Transverse colon (tissue), 4 donors: ENCODE measurements at regions not wholly inside any gene's neighbourhood (a gene's known extent, or its start where the extent isn't known, plus 50 kb on each side); places are given as distances from the start of the nearest gene placed in this dataset.

Source experiments
- DNase-seq: peaks from one replicate; pipeline ENCODE4 v3.0.0-alpha.2; 2019
- H3K27ac ChIP-seq, 4 donors: fragments of 200-600 bp; sonication (generic); 2 replicates each; pipeline ENCODE4 v1.5.1; 2016 to 2018; ENCODE audit warnings: inconsistent platforms in 4 of 4
- H3K27me3 ChIP-seq: fragments of 200-600 bp; sonication (generic); 2 replicates; pipeline ENCODE4 v1.5.1; 2017; ENCODE audit warnings: inconsistent platforms
- H3K36me3 ChIP-seq, 4 donors: fragments of 200-600 bp; sonication (generic); 2 replicates each; pipeline ENCODE4 v1.5.1; 2017 to 2019; ENCODE audit warnings: inconsistent platforms in 4 of 4
- H3K4me1 ChIP-seq, 4 donors: fragments of 200-600 bp; sonication (generic); 2 replicates each; pipeline ENCODE4 v1.5.1; 2017 to 2020; ENCODE audit warnings: inconsistent platforms in 4 of 4
- H3K4me3 ChIP-seq, 4 donors: fragments of 200-600 bp; sonication (generic); 1 replicate in 1 of 4; 2 replicates in 3 of 4; pipeline versions ENCODE4 v1.5.1 to v1.6.1; 2017 to 2019; ENCODE audit warnings: inconsistent platforms in 4 of 4
- H3K9me3 ChIP-seq, 2 donors: fragments of 200-600 bp; sonication (generic); 2 replicates each; pipeline ENCODE4 v1.5.1; 2017 to 2019; ENCODE audit warnings: inconsistent platforms in 2 of 2
- EP300 ChIP-seq: sonication (generic); formaldehyde crosslinking; IDR thresholded peaks from one replicate; pipeline ENCODE4 v1.6.1; 2017; ENCODE audit warnings: antibody characterized with exemption, low read depth
- POLR2A ChIP-seq: fragments of 450-650 bp; IDR thresholded peaks from one replicate; pipeline ENCODE4 v1.6.1; 2016; ENCODE audit warnings: antibody characterized with exemption, mild to moderate bottlenecking, moderate library complexity
- POLR2AphosphoS5 ChIP-seq, 3 donors: sonication (generic); formaldehyde crosslinking; IDR thresholded peaks; one replicate each; pipeline ENCODE4 v1.6.1; 2016; ENCODE audit warnings: antibody characterized with exemption in 3 of 3
- WGBS, 2 donors: methylation state at CpG; one replicate each; pipeline ENCODE4 v1.1.5; 2018; ENCODE audit warnings: low coverage in 1 of 2; 5-methylcytosine and 5-hydroxymethylcytosine counted together
- in situ Hi-C, 4 donors: fragments of 200-750 bp; cut with MboI; loops; one replicate each; pipeline versions ENCODE4 v1.15.0 to v1.15.1; 2017; ENCODE audit warnings: low sequenced_read_pairs in 3 of 4, low pct_ligation_motif_present in 1 of 4, low pct_unique_long_range_greater_than_20kb in 1 of 4
- intact Hi-C: fragments of 100-400 bp; cut with DNase I; formaldehyde crosslinking; loops from one replicate; pipeline ENCODE4 v1.15.1; 2023; ENCODE audit warnings: low total_unique reads
- TF ChIP-seq, protein P1 (sequence below), 5 experiments: fragments of 200-600 bp in 3 of 5; fragments of 450-650 bp in 2 of 5; sonication (generic) in 3 of 5; IDR thresholded peaks; 1 replicate in 2 of 5; 2 replicates in 3 of 5; pipeline ENCODE4 v1.5.1; 2016 to 2017; ENCODE audit warnings: antibody characterized with exemption in 5 of 5, inconsistent platforms in 3 of 5, mild to moderate bottlenecking in 2 of 5, moderate library complexity in 1 of 5

DNA sequence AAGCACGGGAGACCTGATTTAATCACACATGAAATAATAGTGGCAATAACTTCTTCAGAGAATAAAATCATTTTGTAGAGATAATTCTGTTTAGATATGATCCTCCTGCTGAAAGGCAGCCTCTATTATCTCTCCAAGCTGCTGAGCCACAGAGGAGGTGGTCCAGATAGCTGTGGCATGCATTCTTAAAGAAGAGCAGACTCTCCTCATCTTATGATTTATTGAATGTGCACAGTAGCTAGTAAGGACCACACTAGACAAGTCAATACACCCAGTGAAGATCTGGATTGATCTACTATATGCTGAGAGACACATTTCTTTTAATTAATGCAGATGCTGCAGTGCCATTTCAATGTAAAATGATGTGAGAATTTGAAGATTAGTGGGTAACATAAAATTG, 552.9 kb upstream of the ANO3 start:
- DNase-seq: no peak
- H3K9me3 ChIP-seq: no peaks in the 10 kb centered on the region
- H3K36me3 ChIP-seq: no peaks in the 10 kb centered on the region
- H3K4me3 ChIP-seq: no peak overlapping the region
- no peaks in the 10 kb centered on the region for H3K4me1 ChIP-seq
- H3K27me3 ChIP-seq: no peaks in the 10 kb centered on the region
- WGBS, 2 donors: 60 to 70% methylated on average over 1 of the region's 1 CpG
- TF ChIP-seq POLR2A: no peak
- no peak for TF ChIP-seq POLR2AphosphoS5 (IDR thresholded peaks at IDR 0.05)
- TF ChIP-seq, protein P1, sequence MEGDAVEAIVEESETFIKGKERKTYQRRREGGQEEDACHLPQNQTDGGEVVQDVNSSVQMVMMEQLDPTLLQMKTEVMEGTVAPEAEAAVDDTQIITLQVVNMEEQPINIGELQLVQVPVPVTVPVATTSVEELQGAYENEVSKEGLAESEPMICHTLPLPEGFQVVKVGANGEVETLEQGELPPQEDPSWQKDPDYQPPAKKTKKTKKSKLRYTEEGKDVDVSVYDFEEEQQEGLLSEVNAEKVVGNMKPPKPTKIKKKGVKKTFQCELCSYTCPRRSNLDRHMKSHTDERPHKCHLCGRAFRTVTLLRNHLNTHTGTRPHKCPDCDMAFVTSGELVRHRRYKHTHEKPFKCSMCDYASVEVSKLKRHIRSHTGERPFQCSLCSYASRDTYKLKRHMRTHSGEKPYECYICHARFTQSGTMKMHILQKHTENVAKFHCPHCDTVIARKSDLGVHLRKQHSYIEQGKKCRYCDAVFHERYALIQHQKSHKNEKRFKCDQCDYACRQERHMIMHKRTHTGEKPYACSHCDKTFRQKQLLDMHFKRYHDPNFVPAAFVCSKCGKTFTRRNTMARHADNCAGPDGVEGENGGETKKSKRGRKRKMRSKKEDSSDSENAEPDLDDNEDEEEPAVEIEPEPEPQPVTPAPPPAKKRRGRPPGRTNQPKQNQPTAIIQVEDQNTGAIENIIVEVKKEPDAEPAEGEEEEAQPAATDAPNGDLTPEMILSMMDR (IDR thresholded peaks at IDR 0.05): no peak
- no peak for TF ChIP-seq EP300
- intact Hi-C loops (no loop called here), in situ Hi-C loops (no loop called here)
- no peak overlapping the region for H3K27ac ChIP-seq

DNA sequence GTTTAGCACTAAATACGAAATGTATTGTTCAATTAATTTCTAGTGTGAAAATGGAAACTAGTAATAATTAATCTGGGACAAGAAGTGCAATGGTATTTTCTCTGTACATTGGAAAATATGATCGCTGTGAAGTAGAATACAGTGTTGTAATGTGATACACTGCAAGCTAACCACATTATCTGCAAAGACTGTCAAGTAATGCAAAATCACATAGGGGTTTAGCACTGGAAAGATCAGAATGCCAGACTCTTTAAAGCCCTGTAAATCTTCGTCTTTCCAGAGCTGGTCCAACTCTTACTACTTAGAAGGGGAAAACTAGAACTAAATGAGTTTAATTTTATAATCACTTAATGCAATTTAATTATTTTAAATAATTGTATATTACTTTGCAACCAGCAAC, 544.5 kb upstream of the ANO3 start:
- WGBS, 2 donors: 45 to 57% methylated on average over 3 of the region's 3 CpGs
- intact Hi-C loops: no loop called here
- in situ Hi-C loops: no loop called here

DNA sequence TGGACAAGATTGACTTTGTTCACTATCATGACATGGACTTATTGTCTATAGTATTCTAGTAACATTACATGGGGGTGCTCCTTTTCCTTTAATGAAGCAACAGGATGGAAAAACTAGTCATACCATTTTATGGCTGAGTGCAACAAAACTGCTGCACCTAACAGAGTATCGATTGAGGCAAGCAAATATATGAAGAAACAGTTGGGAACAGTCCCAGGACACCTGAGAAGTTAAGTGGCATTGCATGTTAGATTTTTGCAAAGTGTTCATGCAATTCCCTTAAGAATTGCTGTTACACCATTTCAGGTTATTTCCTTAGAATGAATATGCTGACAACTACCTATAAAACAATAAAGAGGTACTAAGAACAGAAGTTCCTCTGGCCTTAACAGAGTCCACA, 541.5 kb upstream of the ANO3 start:
- TF ChIP-seq POLR2AphosphoS5 (IDR thresholded peaks at IDR 0.05): no peak
- TF ChIP-seq, protein P1 (IDR thresholded peaks at IDR 0.05): no peak
- TF ChIP-seq POLR2A: no peak
- no peak for TF ChIP-seq EP300
- no peak for DNase-seq
- intact Hi-C loops (no loop called here), in situ Hi-C loops (no loop called here)
- Histone ChIP-seq H3K27ac (no peak overlapping the region), H3K4me1 (no peaks in the 10 kb centered on the region), H3K9me3 (no peaks in the 10 kb centered on the region), H3K4me3 (no peak overlapping the region), H3K36me3 (no peaks in the 10 kb centered on the region), H3K27me3 (no peaks in the 10 kb centered on the region)
- WGBS, 2 donors: 29 to 44% methylated on average over 1 of the region's 1 CpG

More for the DNA sequence above, 544.5 kb upstream of the ANO3 start:
- Histone ChIP-seq H3K27ac (no peak overlapping the region), H3K4me3 (no peak overlapping the region), H3K4me1 (no peaks in the 10 kb centered on the region), H3K9me3 (no peaks in the 10 kb centered on the region), H3K27me3 (no peaks in the 10 kb centered on the region), H3K36me3 (no peaks in the 10 kb centered on the region)
- no peak for DNase-seq
- TF ChIP-seq EP300 (no peak), POLR2A (no peak), POLR2AphosphoS5 (IDR thresholded peaks at IDR 0.05) (no peak)
- TF ChIP-seq, protein P1 (IDR thresholded peaks at IDR 0.05): no peak

DNA sequence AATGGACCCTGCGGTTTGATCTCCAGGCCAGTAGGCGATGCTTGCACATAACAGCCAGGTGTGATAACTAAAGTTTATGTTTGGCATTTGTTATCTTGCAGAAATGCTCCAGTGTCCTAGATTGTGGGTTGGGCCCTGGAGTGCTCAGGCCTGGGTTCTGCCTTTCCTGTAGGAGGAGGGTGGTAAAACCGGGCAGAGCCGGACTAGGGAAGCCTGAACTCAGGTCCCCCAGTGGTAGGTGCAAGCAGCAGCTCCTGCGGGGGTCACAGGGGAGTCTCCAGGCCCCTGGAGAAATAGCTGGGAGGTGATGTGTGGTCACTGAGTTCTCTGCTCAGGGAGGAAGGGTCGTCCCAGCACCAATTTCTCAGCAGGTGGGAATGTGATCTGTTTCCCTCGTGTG, 538.3 kb upstream of the ANO3 start:
- H3K27me3 ChIP-seq: no peaks in the 10 kb centered on the region
- no peaks in the 10 kb centered on the region for H3K36me3 ChIP-seq
- 84% methylated on average over 7 of the region's 7 CpGs; no CpG with 5 or more reads in 1 of the 2 donors for WGBS, 2 donors
- no peaks in the 10 kb centered on the region for H3K4me1 ChIP-seq
- no peak overlapping the region for H3K4me3 ChIP-seq
- H3K27ac ChIP-seq: no peak overlapping the region
- TF ChIP-seq POLR2A (no peak), EP300 (no peak), POLR2AphosphoS5 (IDR thresholded peaks at IDR 0.05) (no peak)
- TF ChIP-seq, protein P1 (IDR thresholded peaks at IDR 0.05): no peak
- H3K9me3 ChIP-seq: no peaks in the 10 kb centered on the region
- in situ Hi-C loops: no loop called here
- no peak for DNase-seq
- intact Hi-C loops: no loop called here
